ENCODE measurements at regions not wholly inside any gene's neighbourhood (a gene's known extent, or its start where the extent isn't known, plus 50 kb on each side); places are given as distances from the start of the nearest gene placed in this dataset.

DNA sequence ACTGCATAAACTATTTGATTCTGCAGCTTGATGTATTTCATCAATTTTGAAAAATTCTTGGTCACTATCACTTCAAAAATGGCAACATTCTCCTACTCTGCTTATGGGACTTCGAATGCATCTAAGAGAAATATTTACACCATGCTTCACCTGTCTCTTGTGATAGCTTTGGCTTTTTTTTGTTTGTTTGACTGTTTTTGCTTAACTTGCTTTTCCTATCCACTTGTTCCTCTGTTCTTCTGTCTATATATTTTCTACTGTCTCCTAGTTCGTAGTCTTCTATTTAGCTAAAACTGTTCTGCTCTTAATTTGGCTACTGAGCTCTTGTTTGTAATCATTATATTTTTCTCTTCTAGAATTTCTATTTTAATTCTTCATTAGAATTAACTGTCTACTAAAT, 94.4 kb downstream of the INHBA start:
- Histone ChIP-seq H3K27ac (ENCODE audit: low read depth, low read length) (no peak overlapping the region), H3K4me1 (ENCODE audit: control insufficient read depth, insufficient read depth, low read length) (no peaks in the 10 kb centered on the region), H3K4me3 (ENCODE audit: low read depth, low read length) (no peak overlapping the region), H3K27me3 (ENCODE audit: control insufficient read depth, insufficient read depth, low read length) (no peaks in the 10 kb centered on the region), H3K9me3 (ENCODE audit: control insufficient read depth, insufficient read depth, low read length) (no peaks in the 10 kb centered on the region), H3K36me3 (ENCODE audit: control insufficient read depth, insufficient read depth, low read length) (no peaks in the 10 kb centered on the region)
- DNase-seq (ENCODE audit: low read depth in 4 of 6, low spot score in 6 of 6): no peak
- no CpG with 5 or more reads among the region's 2 CpGs for WGBS (ENCODE audit: insufficient coverage)

DNA sequence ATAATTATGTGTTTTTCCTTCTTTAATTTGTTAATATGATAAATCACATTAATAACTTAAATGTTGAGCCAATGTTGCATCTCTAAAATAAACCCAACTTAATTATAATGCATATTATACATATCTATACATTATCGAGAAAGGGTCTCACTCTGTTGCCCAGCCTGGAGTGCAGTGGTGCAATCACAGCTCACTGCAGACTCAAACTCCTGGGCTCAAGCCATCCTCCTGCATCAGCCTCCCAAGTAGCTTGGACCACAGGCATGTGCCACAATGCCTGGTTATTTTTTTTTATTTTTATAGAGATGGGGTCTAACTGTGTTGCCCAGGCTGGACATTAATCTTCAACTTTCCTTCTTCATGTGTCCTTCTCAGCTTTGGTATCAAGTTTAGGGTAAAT, 98.9 kb downstream of the INHBA start:
- no CpG with 5 or more reads among the region's 1 CpG for WGBS (ENCODE audit: insufficient coverage)
- no peaks in the 10 kb centered on the region for H3K36me3 ChIP-seq (ENCODE audit: control insufficient read depth, insufficient read depth, low read length)
- H3K9me3 ChIP-seq (ENCODE audit: control insufficient read depth, insufficient read depth, low read length): no peaks in the 10 kb centered on the region
- no peaks in the 10 kb centered on the region for H3K27me3 ChIP-seq (ENCODE audit: control insufficient read depth, insufficient read depth, low read length)
- no peak for DNase-seq (ENCODE audit: low read depth in 4 of 6, low spot score in 6 of 6)
- no peak overlapping the region for H3K4me3 ChIP-seq (ENCODE audit: low read depth, low read length)
- H3K4me1 ChIP-seq (ENCODE audit: control insufficient read depth, insufficient read depth, low read length): no peaks in the 10 kb centered on the region
- no peak overlapping the region for H3K27ac ChIP-seq (ENCODE audit: low read depth, low read length)

DNA sequence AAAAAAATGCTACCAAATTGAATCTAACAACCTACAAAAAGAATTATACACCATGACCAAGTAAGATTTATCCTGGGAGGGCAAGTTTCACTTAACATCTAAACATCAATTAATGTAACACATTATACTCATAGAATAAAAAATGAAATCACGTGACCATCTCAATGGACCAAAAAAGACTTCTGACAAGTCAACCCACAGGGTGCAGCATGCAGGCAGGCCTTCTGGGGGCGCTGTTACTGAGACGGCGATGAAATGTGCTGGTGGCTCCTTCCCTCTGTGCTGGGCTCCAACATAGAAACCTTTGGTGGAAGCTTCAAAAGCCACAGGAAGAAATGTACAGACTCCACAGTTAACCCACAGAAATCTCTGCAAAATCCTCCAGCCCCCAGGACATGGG, 103.1 kb downstream of the INHBA start:
- WGBS (ENCODE audit: insufficient coverage): 60% methylated on average over 4 of the region's 4 CpGs
- no peaks in the 10 kb centered on the region for H3K4me1 ChIP-seq (ENCODE audit: control insufficient read depth, insufficient read depth, low read length)
- H3K36me3 ChIP-seq (ENCODE audit: control insufficient read depth, insufficient read depth, low read length): no peaks in the 10 kb centered on the region
- H3K9me3 ChIP-seq (ENCODE audit: control insufficient read depth, insufficient read depth, low read length): peaks cover 2% of the 10 kb centered on the region
- DNase-seq (ENCODE audit: low read depth in 4 of 6, low spot score in 6 of 6): no peak
- H3K27me3 ChIP-seq (ENCODE audit: control insufficient read depth, insufficient read depth, low read length): no peaks in the 10 kb centered on the region
- H3K4me3 ChIP-seq (ENCODE audit: low read depth, low read length): no peak overlapping the region
- no peak overlapping the region for H3K27ac ChIP-seq (ENCODE audit: low read depth, low read length)

DNA sequence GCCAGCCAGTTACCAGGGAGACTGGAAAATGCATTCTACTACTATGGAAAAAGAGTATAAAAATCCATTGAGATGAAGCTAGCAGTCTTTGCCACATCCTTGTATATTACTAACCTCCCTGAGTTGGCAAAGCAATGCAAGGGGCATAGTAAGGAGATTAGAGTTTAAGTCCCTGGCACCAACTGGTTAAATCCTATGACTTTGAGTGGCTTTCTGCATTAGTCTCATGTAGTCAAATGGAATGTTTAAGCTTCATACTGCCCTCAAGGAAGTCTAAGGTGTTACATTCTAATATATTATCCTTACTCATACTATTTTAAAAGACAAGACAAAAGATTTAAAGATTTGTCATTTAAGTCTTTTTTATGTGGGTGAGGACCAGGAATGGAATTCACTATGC, 110.1 kb downstream of the INHBA start:
- no peak overlapping the region for H3K4me3 ChIP-seq (ENCODE audit: low read depth, low read length)
- H3K36me3 ChIP-seq (ENCODE audit: control insufficient read depth, insufficient read depth, low read length): no peaks in the 10 kb centered on the region
- no peak overlapping the region for H3K27ac ChIP-seq (ENCODE audit: low read depth, low read length)
- no peaks in the 10 kb centered on the region for H3K27me3 ChIP-seq (ENCODE audit: control insufficient read depth, insufficient read depth, low read length)
- H3K4me1 ChIP-seq (ENCODE audit: control insufficient read depth, insufficient read depth, low read length): no peaks in the 10 kb centered on the region
- H3K9me3 ChIP-seq (ENCODE audit: control insufficient read depth, insufficient read depth, low read length): peaks cover 2% of the 10 kb centered on the region
- no peak for DNase-seq (ENCODE audit: low read depth in 4 of 6, low spot score in 6 of 6)

DNA sequence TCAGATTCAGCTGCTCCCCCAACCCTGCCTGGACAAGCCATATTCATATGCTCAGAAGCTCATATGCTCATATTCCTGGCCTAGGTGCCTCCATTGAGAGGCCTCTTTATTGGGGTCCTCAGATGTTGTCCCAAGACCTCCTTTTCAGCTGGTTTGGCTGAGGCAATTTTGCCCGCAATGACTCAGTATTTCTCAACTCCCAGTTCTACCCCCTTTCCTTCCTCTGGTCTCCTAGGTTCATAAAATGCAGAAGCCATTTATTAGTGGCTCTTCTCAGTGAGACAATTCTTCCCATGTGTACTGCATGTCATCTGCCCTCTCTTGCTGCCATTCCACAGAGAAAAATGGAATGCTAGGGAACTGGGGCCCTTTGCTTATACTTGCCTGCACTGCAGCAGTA, 110.7 kb downstream of the INHBA start:
- no peaks in the 10 kb centered on the region for H3K4me1 ChIP-seq (ENCODE audit: control insufficient read depth, insufficient read depth, low read length)
- no peaks in the 10 kb centered on the region for H3K27me3 ChIP-seq (ENCODE audit: control insufficient read depth, insufficient read depth, low read length)
- no peak for DNase-seq (ENCODE audit: low read depth in 4 of 6, low spot score in 6 of 6)
- no peak overlapping the region for H3K27ac ChIP-seq (ENCODE audit: low read depth, low read length)
- H3K36me3 ChIP-seq (ENCODE audit: control insufficient read depth, insufficient read depth, low read length): no peaks in the 10 kb centered on the region
- 100% methylated on average over 1 of the region's 1 CpG for WGBS (ENCODE audit: insufficient coverage)
- H3K9me3 ChIP-seq (ENCODE audit: control insufficient read depth, insufficient read depth, low read length): peaks cover 2% of the 10 kb centered on the region
- H3K4me3 ChIP-seq (ENCODE audit: low read depth, low read length): no peak overlapping the region

DNA sequence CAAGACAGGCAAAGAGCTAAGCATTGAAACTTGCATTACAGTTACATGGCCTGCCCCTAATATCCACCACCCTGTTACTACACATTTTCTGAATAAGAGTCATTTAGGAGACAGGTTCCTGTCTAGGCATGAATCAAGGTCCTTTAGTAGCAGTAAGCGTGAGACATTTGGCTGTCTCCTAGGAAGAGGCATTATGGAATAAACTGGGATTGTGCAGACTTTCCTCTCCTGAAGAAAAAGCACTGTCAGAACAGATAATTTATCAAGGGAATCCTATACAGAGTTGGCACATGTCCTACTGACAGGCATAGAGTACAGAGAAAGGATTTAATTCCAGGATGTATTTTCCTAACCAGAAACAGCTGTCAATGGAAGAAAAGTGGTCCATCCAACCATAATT, 111.9 kb downstream of the INHBA start:
- no CpG with 5 or more reads among the region's 1 CpG for WGBS (ENCODE audit: insufficient coverage)
- H3K36me3 ChIP-seq (ENCODE audit: control insufficient read depth, insufficient read depth, low read length): no peaks in the 10 kb centered on the region
- no peaks in the 10 kb centered on the region for H3K4me1 ChIP-seq (ENCODE audit: control insufficient read depth, insufficient read depth, low read length)
- no peaks in the 10 kb centered on the region for H3K9me3 ChIP-seq (ENCODE audit: control insufficient read depth, insufficient read depth, low read length)
- DNase-seq (ENCODE audit: low read depth in 4 of 6, low spot score in 6 of 6): no peak
- no peak overlapping the region for H3K4me3 ChIP-seq (ENCODE audit: low read depth, low read length)
- H3K27ac ChIP-seq (ENCODE audit: low read depth, low read length): no peak overlapping the region
- no peaks in the 10 kb centered on the region for H3K27me3 ChIP-seq (ENCODE audit: control insufficient read depth, insufficient read depth, low read length)

DNA sequence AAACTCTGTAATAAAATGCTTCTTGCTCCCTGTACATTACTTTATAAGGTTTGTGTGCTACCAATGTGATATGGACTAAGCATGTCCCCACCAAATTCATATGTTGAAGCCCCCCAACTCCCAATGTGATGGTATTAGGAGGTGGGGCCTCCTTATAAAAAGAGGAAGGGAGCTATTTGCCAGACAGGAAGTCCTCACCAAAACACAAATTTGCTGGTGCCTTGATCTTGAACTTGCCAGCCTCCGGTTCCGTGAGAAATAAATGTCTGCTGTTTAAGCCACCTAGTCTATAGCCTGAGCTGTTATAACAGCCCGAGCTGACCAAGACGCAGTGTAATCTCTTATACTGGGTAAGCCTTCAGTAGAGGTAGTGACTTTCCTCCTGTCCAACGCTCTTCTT, 114.5 kb downstream of the INHBA start:
- no peak for DNase-seq (ENCODE audit: low read depth in 4 of 6, low spot score in 6 of 6)
- no peak overlapping the region for H3K4me3 ChIP-seq (ENCODE audit: low read depth, low read length)
- no peaks in the 10 kb centered on the region for H3K4me1 ChIP-seq (ENCODE audit: control insufficient read depth, insufficient read depth, low read length)
- no peak overlapping the region for H3K27ac ChIP-seq (ENCODE audit: low read depth, low read length)
- no peaks in the 10 kb centered on the region for H3K9me3 ChIP-seq (ENCODE audit: control insufficient read depth, insufficient read depth, low read length)
- WGBS (ENCODE audit: insufficient coverage): no CpG with 5 or more reads among the region's 5 CpGs
- H3K27me3 ChIP-seq (ENCODE audit: control insufficient read depth, insufficient read depth, low read length): no peaks in the 10 kb centered on the region
- no peaks in the 10 kb centered on the region for H3K36me3 ChIP-seq (ENCODE audit: control insufficient read depth, insufficient read depth, low read length)

DNA sequence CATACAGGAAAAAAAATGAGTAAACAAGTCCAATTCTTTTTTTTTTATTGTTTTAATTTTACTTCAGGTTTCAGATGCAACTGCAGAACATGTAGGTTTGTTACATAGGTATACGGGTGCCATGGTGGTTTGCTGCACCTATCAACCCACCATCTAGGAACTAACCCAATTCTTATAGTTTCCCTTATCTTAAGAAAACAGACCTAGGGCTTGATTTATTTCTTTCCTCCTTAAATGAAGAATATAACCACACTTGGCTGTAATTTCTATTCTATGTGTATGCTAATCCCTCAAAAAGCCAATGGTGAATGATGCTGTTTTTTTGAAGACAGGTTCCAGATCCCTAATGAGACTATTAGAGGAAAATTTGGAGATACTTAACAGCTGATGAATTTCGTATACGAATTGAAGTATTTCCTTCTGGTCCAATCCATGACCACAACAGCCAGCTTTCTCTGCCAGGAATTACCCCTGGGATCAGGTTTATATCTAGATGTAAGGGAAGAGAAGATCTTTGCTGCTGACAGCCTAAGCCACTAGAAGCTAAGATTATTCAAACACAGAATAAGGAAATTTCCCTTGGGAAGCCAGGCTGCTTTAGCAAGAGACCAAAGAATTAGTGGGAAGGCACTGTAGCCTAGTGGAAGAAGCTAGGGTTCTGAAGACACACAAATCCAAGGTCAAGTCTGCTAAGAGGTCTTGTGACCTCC, 115.8 kb downstream of the INHBA start:
- no CpG with 5 or more reads among the region's 3 CpGs for WGBS (ENCODE audit: insufficient coverage)
- Histone ChIP-seq H3K36me3 (ENCODE audit: control insufficient read depth, insufficient read depth, low read length) (no peaks in the 10 kb centered on the region), H3K27ac (ENCODE audit: low read depth, low read length) (no peak overlapping the region), H3K27me3 (ENCODE audit: control insufficient read depth, insufficient read depth, low read length) (no peaks in the 10 kb centered on the region), H3K4me1 (ENCODE audit: control insufficient read depth, insufficient read depth, low read length) (no peaks in the 10 kb centered on the region), H3K9me3 (ENCODE audit: control insufficient read depth, insufficient read depth, low read length) (no peaks in the 10 kb centered on the region), H3K4me3 (ENCODE audit: low read depth, low read length) (no peak overlapping the region)
- no peak for DNase-seq (ENCODE audit: low read depth in 4 of 6, low spot score in 6 of 6)

DNA sequence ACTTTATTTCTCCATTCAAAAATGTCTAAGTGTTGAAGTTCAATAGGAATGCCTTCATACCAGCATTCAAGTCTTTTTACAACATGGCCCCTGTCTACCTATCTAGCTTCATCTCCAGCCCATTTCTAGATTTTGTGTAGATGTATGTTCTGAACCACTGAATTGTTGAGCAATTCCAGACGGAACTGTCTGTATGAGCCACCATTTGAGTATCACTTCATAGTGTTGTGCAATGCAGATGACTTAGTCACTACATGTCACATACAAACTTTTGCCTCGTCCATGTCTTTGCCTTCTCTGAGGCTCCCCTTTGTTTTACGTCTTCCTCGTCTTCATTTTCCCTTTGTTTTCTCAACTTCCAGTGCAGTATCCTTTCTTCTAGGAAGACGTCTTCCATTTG, 118.1 kb downstream of the INHBA start:
- no peak overlapping the region for H3K27ac ChIP-seq (ENCODE audit: low read depth, low read length)
- no peak overlapping the region for H3K4me3 ChIP-seq (ENCODE audit: low read depth, low read length)
- H3K36me3 ChIP-seq (ENCODE audit: control insufficient read depth, insufficient read depth, low read length): no peaks in the 10 kb centered on the region
- no peaks in the 10 kb centered on the region for H3K4me1 ChIP-seq (ENCODE audit: control insufficient read depth, insufficient read depth, low read length)
- no peaks in the 10 kb centered on the region for H3K9me3 ChIP-seq (ENCODE audit: control insufficient read depth, insufficient read depth, low read length)
- DNase-seq (ENCODE audit: low read depth in 4 of 6, low spot score in 6 of 6): no peak
- 93% methylated on average over 4 of the region's 5 CpGs for WGBS (ENCODE audit: insufficient coverage)
- no peaks in the 10 kb centered on the region for H3K27me3 ChIP-seq (ENCODE audit: control insufficient read depth, insufficient read depth, low read length)

DNA sequence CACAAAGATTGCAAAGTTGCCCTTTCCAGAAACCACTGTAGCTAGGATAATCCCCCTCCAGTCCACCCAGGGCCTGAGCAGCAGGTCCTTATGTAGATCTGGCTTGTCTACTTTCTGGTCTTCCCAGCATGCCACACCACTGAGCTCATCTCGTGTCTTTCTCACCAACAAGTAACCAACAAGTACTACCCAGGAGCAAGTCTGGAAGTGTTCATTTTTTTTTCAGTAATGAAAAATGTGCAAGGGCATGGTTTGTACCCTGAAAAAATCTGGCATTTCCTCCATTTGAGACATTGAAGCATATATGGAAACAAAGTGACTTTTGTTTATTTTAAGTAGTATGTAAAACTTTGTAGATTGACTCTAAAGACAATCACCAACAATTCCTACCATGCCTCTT, 120.8 kb downstream of the INHBA start:
- Histone ChIP-seq H3K4me3 (ENCODE audit: low read depth, low read length) (no peak overlapping the region), H3K9me3 (ENCODE audit: control insufficient read depth, insufficient read depth, low read length) (no peaks in the 10 kb centered on the region), H3K27me3 (ENCODE audit: control insufficient read depth, insufficient read depth, low read length) (no peaks in the 10 kb centered on the region), H3K36me3 (ENCODE audit: control insufficient read depth, insufficient read depth, low read length) (no peaks in the 10 kb centered on the region), H3K4me1 (ENCODE audit: control insufficient read depth, insufficient read depth, low read length) (no peaks in the 10 kb centered on the region), H3K27ac (ENCODE audit: low read depth, low read length) (no peak overlapping the region)
- WGBS (ENCODE audit: insufficient coverage): no CpG with 5 or more reads among the region's 1 CpG
- DNase-seq (ENCODE audit: low read depth in 4 of 6, low spot score in 6 of 6): no peak
